DOHH2 (cell line): ENCODE measurements at regions not wholly inside any gene's neighbourhood (a gene's known extent, or its start where the extent isn't known, plus 50 kb on each side); places are given as distances from the start of the nearest gene placed in this dataset.

Experiments used
- H3F3A ChIP-seq: fragments of 200-600 bp; sonication (generic), shearing (Covaris generic); 2 replicates; pipeline ENCODE4 v1.6.0; 2016; ENCODE audit warnings: antibody characterized with exemption, mild to moderate bottlenecking; ENCODE audit not compliant: control insufficient read depth, insufficient read depth
- H3K27ac ChIP-seq: fragments of 200-600 bp; sonication (generic); 2 replicates; pipeline ENCODE4 v1.5.1; 2014; ENCODE audit warnings: low read depth, mild to moderate bottlenecking, low read length, moderate library complexity
- H3K27me3 ChIP-seq: fragments of 200-600 bp; sonication (generic); 2 replicates; pipeline ENCODE4 v1.6.1; 2014; ENCODE audit warnings: mild to moderate bottlenecking, low read length, mixed read lengths; ENCODE audit not compliant: control insufficient read depth
- H3K36me3 ChIP-seq: fragments of 200-600 bp; sonication (generic); 2 replicates; pipeline ENCODE4 v1.6.1; 2014; ENCODE audit warnings: mild to moderate bottlenecking, low read length, moderate library complexity, mixed read lengths; ENCODE audit not compliant: control insufficient read depth
- H3K4me1 ChIP-seq: fragments of 200-600 bp; sonication (generic); 2 replicates; pipeline ENCODE4 v1.6.1; 2014; ENCODE audit warnings: mild to moderate bottlenecking, low read length, mixed read lengths; ENCODE audit not compliant: control insufficient read depth
- H3K4me2 ChIP-seq: fragments of 200-600 bp; sonication (generic); 2 replicates; pipeline ENCODE4 v1.6.0; 2014; ENCODE audit warnings: mild to moderate bottlenecking, low read length, moderate library complexity
- H3K4me3 ChIP-seq: fragments of 200-600 bp; sonication (generic); 2 replicates; pipeline ENCODE4 v1.5.1; 2014; ENCODE audit warnings: mild to moderate bottlenecking, low read length, mixed read lengths
- H3K79me2 ChIP-seq: fragments of 200-600 bp; sonication (generic); 2 replicates; pipeline ENCODE4 v1.6.1; 2014; ENCODE audit warnings: mild to moderate bottlenecking, low read length, mixed read lengths; ENCODE audit not compliant: control insufficient read depth
- H3K9me2 ChIP-seq: fragments of 200-600 bp; sonication (generic); replicated peaks from 2 replicates; pipeline ENCODE4 v1.6.1; 2014; ENCODE audit warnings: mild to moderate bottlenecking, low read length, mixed read lengths; ENCODE audit not compliant: control insufficient read depth
- H3K9me3 ChIP-seq: fragments of 200-600 bp; sonication (generic); 2 replicates; pipeline ENCODE4 v1.6.1; 2014; ENCODE audit warnings: antibody characterized with exemption, low read length, mixed read lengths; ENCODE audit not compliant: control insufficient read depth, insufficient read depth
- H4K20me1 ChIP-seq: fragments of 200-600 bp; sonication (generic); 2 replicates; pipeline ENCODE4 v1.6.0; 2014; ENCODE audit warnings: low read depth, mild to moderate bottlenecking, antibody characterized with exemption, low read length, moderate library complexity; ENCODE audit not compliant: control insufficient read depth, insufficient read depth
- CTCF ChIP-seq: fragments of 200-600 bp; sonication (generic); IDR thresholded peaks from one replicate; pipeline ENCODE4 v1.5.1; 2014; ENCODE audit warnings: antibody characterized with exemption, mild to moderate bottlenecking, low read depth, low read length; ENCODE audit not compliant: poor library complexity, severe bottlenecking
- EZH2phosphoT487 ChIP-seq: fragments of 200-600 bp; sonication (generic); IDR thresholded peaks from 2 replicates; pipeline ENCODE4 v1.6.1; 2017; ENCODE audit warnings: borderline replicate concordance, mild to moderate bottlenecking, antibody characterized with exemption, low read length, moderate library complexity, mixed read lengths

DNA sequence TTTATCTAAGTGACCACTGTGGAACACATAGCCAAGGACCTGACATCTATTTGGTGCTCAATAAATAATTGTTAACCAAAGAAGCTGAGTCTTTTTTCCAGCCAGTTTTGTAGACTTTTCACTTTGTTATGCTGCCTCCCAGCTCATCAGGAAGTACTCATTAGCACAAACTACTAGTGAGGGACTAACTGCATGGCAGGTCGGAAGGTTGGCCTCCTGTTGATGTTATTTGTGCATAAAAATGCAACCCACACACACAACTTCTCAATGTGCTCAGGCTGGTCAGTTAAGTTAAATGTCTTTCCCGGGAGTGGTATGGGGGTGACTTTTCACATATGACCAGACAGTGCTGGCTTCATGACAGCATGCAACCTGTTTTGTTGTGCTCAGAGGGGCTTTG is 263.0 kb upstream of the TOPAZ1 start:
- no peak for TF ChIP-seq CTCF
- no peak for TF ChIP-seq EZH2phosphoT487
- Histone ChIP-seq H3K36me3 (no peaks in the 10 kb centered on the region), H3K79me2 (no peaks in the 10 kb centered on the region), H3K4me1 (peaks cover 7% of the 10 kb centered on the region), H3K4me2 (no peak overlapping the region), H4K20me1 (no peaks in the 10 kb centered on the region), H3K9me2 (no peaks in the 10 kb centered on the region), H3K27ac (no peak overlapping the region), H3K4me3 (no peak overlapping the region), H3K9me3 (no peaks in the 10 kb centered on the region), H3F3A (no peaks in the 10 kb centered on the region), H3K27me3 (no peaks in the 10 kb centered on the region)

DNA sequence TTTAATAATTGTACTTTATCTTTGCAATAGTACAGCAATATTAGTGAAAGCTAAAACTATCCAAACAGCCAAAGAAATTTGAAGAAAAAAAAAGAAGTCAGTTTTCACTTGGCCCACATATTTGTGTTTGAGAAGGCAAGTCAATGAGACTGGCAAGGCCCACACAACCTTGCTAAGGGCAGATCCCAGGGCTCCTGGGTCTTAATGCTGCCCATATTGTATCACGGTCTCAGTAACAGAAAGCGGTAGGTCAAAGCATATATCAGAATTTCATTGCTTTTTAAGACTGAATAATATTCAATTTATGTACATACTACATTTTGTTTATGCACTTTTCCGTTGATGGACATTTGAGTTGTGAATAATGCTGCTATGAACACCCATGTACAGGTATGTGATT is 262.0 kb upstream of the TOPAZ1 start:
- Histone ChIP-seq H4K20me1 (no peaks in the 10 kb centered on the region), H3K4me3 (no peak overlapping the region), H3K4me1 (peaks cover 7% of the 10 kb centered on the region), H3K79me2 (no peaks in the 10 kb centered on the region), H3F3A (no peaks in the 10 kb centered on the region), H3K27me3 (no peaks in the 10 kb centered on the region), H3K4me2 (no peak overlapping the region), H3K9me3 (no peaks in the 10 kb centered on the region), H3K36me3 (no peaks in the 10 kb centered on the region), H3K27ac (no peak overlapping the region), H3K9me2 (no peaks in the 10 kb centered on the region)
- TF ChIP-seq EZH2phosphoT487 (no peak), CTCF (no peak)

- no peaks in the 10 kb centered on the region for H3K27me3 ChIP-seq
These were observed 246.8 kb upstream of the TOPAZ1 start for GRCh38 chr3:43994657-43995546.

More at GRCh38 chr3:43994657-43995546, 246.8 kb upstream of the TOPAZ1 start:
- Histone ChIP-seq H3K79me2 (peaks cover 46% of the 10 kb centered on the region), H3K4me2 (peak overlapping the region; percentile 79), H3K27ac (peak overlapping the region; percentile 81), H3K9me3 (peaks cover 3% of the 10 kb centered on the region; the same call in 1 of the 2 replicates), H3K9me2 (no peaks in the 10 kb centered on the region), H4K20me1 (peaks cover 3% of the 10 kb centered on the region; the same call in 1 of the 2 replicates), H3K4me1 (peaks cover 26% of the 10 kb centered on the region), H3F3A (peaks cover 17% of the 10 kb centered on the region), H3K36me3 (peaks cover 7% of the 10 kb centered on the region), H3K4me3 (peak overlapping the region; percentile 80)
- TF ChIP-seq CTCF = no peak
- TF ChIP-seq EZH2phosphoT487 = no peak
